ENCODE measurements at regions not wholly inside any gene's neighbourhood (a gene's known extent, or its start where the extent isn't known, plus 50 kb on each side); places are given as distances from the start of the nearest gene placed in this dataset.
"Not testable (repeated sequence)": the region's sequence is repeated elsewhere in the genome, so short reads cannot be mapped to it uniquely, and the experiment has no call there.

GRCh38 chr4:42313420-42313819 is 83.9 kb upstream of the SHISA3 start:
- H3K9me3 ChIP-seq (ENCODE audit: control insufficient read depth, low read length); H3K9ac ChIP-seq (ENCODE audit: low read length); DNase-seq (ENCODE audit: low read depth); H3K27me3 ChIP-seq (replicated peaks; ENCODE audit: control insufficient read depth, insufficient read depth, low read length); H3K36me3 ChIP-seq (ENCODE audit: control insufficient read depth, insufficient read depth, low read length, severe bottlenecking); H3K4me3 ChIP-seq (ENCODE audit: low read length); H3K4me1 ChIP-seq (ENCODE audit: control insufficient read depth, insufficient read depth, low read length): not testable (repeated sequence)

- Histone ChIP-seq H3K4me1 (ENCODE audit: control insufficient read depth, insufficient read depth, low read length) (no peaks in the 10 kb centered on the region), H3K36me3 (ENCODE audit: control insufficient read depth, insufficient read depth, low read length, severe bottlenecking) (no peaks in the 10 kb centered on the region), H3K4me3 (ENCODE audit: low read length) (no peak overlapping the region), H3K27me3 (replicated peaks; ENCODE audit: control insufficient read depth, insufficient read depth, low read length) (no peaks in the 10 kb centered on the region), H3K9me3 (ENCODE audit: control insufficient read depth, low read length) (no peaks in the 10 kb centered on the region), H3K9ac (ENCODE audit: low read length) (no peak overlapping the region)
- no peak for DNase-seq (ENCODE audit: low read depth)
These were observed 83.4 kb upstream of the SHISA3 start for GRCh38 chr4:42313872-42314271.

GRCh38 chr4:42315231-42315630 is 82.1 kb upstream of the SHISA3 start:
- H3K27me3 ChIP-seq (replicated peaks; ENCODE audit: control insufficient read depth, insufficient read depth, low read length): no peaks in the 10 kb centered on the region
- H3K4me1 ChIP-seq (ENCODE audit: control insufficient read depth, insufficient read depth, low read length): no peaks in the 10 kb centered on the region
- DNase-seq (ENCODE audit: low read depth): no peak
- H3K36me3 ChIP-seq (ENCODE audit: control insufficient read depth, insufficient read depth, low read length, severe bottlenecking): no peaks in the 10 kb centered on the region
- no peak overlapping the region for H3K4me3 ChIP-seq (ENCODE audit: low read length)
- no peak overlapping the region for H3K9ac ChIP-seq (ENCODE audit: low read length)
- H3K9me3 ChIP-seq (ENCODE audit: control insufficient read depth, low read length): peaks cover 2% of the 10 kb centered on the region

- no peaks in the 10 kb centered on the region for H3K27me3 ChIP-seq (replicated peaks; ENCODE audit: control insufficient read depth, insufficient read depth, low read length)
- H3K4me1 ChIP-seq (ENCODE audit: control insufficient read depth, insufficient read depth, low read length): no peaks in the 10 kb centered on the region
- H3K9me3 ChIP-seq (ENCODE audit: control insufficient read depth, low read length): peaks cover 3% of the 10 kb centered on the region
- H3K36me3 ChIP-seq (ENCODE audit: control insufficient read depth, insufficient read depth, low read length, severe bottlenecking): no peaks in the 10 kb centered on the region
- H3K4me3 ChIP-seq (ENCODE audit: low read length): no peak overlapping the region
- H3K9ac ChIP-seq (ENCODE audit: low read length): no peak overlapping the region
- DNase-seq (ENCODE audit: low read depth): no peak
These were observed 76.4 kb upstream of the SHISA3 start for GRCh38 chr4:42320822-42321388.

DNA sequence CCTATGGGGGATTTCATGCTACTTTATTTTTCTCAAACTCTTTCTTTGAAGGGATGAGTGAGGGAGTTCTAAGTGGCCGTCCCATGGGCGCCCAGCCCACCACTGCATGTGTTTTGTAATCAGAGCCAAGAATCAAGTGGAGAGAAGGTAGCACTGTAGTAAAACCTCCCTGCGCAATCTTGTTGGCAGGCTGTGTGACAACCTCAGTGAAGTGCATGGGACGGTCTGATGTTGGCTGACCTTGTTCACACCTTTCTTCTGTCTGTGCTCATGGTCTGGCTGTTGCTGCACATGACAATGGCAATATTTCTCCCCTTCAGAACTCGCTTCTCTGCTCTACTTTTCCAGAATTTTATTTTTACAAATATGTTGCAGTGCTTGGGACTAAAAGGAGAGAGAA is 71.2 kb upstream of the SHISA3 start:
- no peaks in the 10 kb centered on the region for H3K36me3 ChIP-seq (ENCODE audit: control insufficient read depth, insufficient read depth, low read length, severe bottlenecking)
- DNase-seq (ENCODE audit: low read depth): no peak

GRCh38 chr4:42326524-42326923 is 70.8 kb upstream of the SHISA3 start:
- Histone ChIP-seq H3K9me3 (ENCODE audit: control insufficient read depth, low read length) (no peaks in the 10 kb centered on the region), H3K4me3 (ENCODE audit: low read length) (no peak overlapping the region), H3K9ac (ENCODE audit: low read length) (no peak overlapping the region), H3K36me3 (ENCODE audit: control insufficient read depth, insufficient read depth, low read length, severe bottlenecking) (no peaks in the 10 kb centered on the region), H3K4me1 (ENCODE audit: control insufficient read depth, insufficient read depth, low read length) (no peaks in the 10 kb centered on the region), H3K27me3 (replicated peaks; ENCODE audit: control insufficient read depth, insufficient read depth, low read length) (no peaks in the 10 kb centered on the region)
- no peak for DNase-seq (ENCODE audit: low read depth)

More for the DNA sequence above, 71.2 kb upstream of the SHISA3 start:
- H3K9me3 ChIP-seq (ENCODE audit: control insufficient read depth, low read length): no peaks in the 10 kb centered on the region
- no peaks in the 10 kb centered on the region for H3K4me1 ChIP-seq (ENCODE audit: control insufficient read depth, insufficient read depth, low read length)
- H3K9ac ChIP-seq (ENCODE audit: low read length): no peak overlapping the region
- H3K4me3 ChIP-seq (ENCODE audit: low read length): no peak overlapping the region
- no peaks in the 10 kb centered on the region for H3K27me3 ChIP-seq (replicated peaks; ENCODE audit: control insufficient read depth, insufficient read depth, low read length)

DNA sequence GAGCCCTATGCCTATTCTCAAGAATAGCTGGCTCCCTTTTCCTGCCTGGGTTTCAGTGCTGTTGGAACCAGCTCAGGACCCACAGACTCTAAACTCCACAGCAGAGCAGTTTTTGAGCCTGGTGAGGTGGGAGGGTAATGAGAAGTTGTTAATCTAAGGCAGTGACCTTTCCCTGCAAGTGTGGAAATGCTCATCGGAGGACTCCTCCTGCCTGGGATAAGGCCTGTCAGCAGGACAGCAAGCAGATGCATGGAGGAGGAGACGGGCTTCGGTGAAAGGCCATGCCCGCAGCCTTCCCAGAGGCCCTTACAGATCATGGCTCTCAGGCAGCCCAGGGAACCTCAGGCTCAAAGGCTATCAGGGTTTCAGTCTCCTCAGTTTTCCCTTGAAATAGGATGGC is 70.0 kb upstream of the SHISA3 start:
- Histone ChIP-seq H3K9ac (ENCODE audit: low read length) (no peak overlapping the region), H3K4me1 (ENCODE audit: control insufficient read depth, insufficient read depth, low read length) (no peaks in the 10 kb centered on the region), H3K36me3 (ENCODE audit: control insufficient read depth, insufficient read depth, low read length, severe bottlenecking) (no peaks in the 10 kb centered on the region), H3K4me3 (ENCODE audit: low read length) (no peak overlapping the region), H3K27me3 (replicated peaks; ENCODE audit: control insufficient read depth, insufficient read depth, low read length) (no peaks in the 10 kb centered on the region), H3K9me3 (ENCODE audit: control insufficient read depth, low read length) (no peaks in the 10 kb centered on the region)
- no peak for DNase-seq (ENCODE audit: low read depth)

GRCh38 chr4:42328978-42329377 is 68.3 kb upstream of the SHISA3 start:
- Histone ChIP-seq H3K4me1 (ENCODE audit: control insufficient read depth, insufficient read depth, low read length) (no peaks in the 10 kb centered on the region), H3K4me3 (ENCODE audit: low read length) (no peak overlapping the region), H3K27me3 (replicated peaks; ENCODE audit: control insufficient read depth, insufficient read depth, low read length) (no peaks in the 10 kb centered on the region), H3K36me3 (ENCODE audit: control insufficient read depth, insufficient read depth, low read length, severe bottlenecking) (no peaks in the 10 kb centered on the region), H3K9me3 (ENCODE audit: control insufficient read depth, low read length) (no peaks in the 10 kb centered on the region), H3K9ac (ENCODE audit: low read length) (no peak overlapping the region)
- DNase-seq (ENCODE audit: low read depth): no peak

GRCh38 chr4:42329421-42329820 is 67.9 kb upstream of the SHISA3 start:
- H3K9ac ChIP-seq (ENCODE audit: low read length): no peak overlapping the region
- no peaks in the 10 kb centered on the region for H3K9me3 ChIP-seq (ENCODE audit: control insufficient read depth, low read length)
- H3K27me3 ChIP-seq (replicated peaks; ENCODE audit: control insufficient read depth, insufficient read depth, low read length): no peaks in the 10 kb centered on the region
- H3K4me3 ChIP-seq (ENCODE audit: low read length): no peak overlapping the region
- no peaks in the 10 kb centered on the region for H3K4me1 ChIP-seq (ENCODE audit: control insufficient read depth, insufficient read depth, low read length)
- no peak for DNase-seq (ENCODE audit: low read depth)
- no peaks in the 10 kb centered on the region for H3K36me3 ChIP-seq (ENCODE audit: control insufficient read depth, insufficient read depth, low read length, severe bottlenecking)

DNA sequence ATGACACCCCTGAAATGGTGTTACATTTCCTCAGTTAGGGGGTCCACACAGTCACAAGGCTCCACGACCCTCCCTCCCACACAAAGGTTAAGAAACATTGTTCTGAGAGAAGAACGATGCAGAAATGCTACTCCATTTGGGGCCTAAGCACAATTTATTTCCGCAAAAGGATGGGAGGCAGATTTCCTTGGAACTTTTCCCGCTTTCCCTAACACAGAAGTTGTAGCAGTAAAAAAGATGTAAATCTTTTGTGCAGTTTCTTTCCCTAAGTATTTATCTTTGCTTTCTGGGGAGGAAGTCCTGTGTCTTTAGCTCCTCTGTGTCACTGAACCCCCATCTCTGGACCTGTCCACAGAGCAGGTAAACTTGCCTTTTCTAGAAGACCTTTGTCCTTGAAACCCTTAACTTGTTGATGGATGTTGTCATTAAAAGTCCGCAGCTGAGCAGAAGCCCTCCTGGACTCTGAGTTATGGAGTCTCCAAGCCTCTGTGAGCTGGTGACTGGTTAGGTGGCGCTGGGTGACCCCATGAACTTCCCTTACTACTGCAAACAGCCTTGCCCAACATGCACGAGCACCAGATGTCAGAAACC is 67.2 kb upstream of the SHISA3 start:
- Histone ChIP-seq H3K27me3 (replicated peaks; ENCODE audit: control insufficient read depth, insufficient read depth, low read length) (no peaks in the 10 kb centered on the region), H3K36me3 (ENCODE audit: control insufficient read depth, insufficient read depth, low read length, severe bottlenecking) (no peaks in the 10 kb centered on the region), H3K4me3 (ENCODE audit: low read length) (no peak overlapping the region), H3K4me1 (ENCODE audit: control insufficient read depth, insufficient read depth, low read length) (no peaks in the 10 kb centered on the region), H3K9me3 (ENCODE audit: control insufficient read depth, low read length) (no peaks in the 10 kb centered on the region), H3K9ac (ENCODE audit: low read length) (no peak overlapping the region)
- no peak for DNase-seq (ENCODE audit: low read depth)

GRCh38 chr4:42331040-42331439 is 66.2 kb upstream of the SHISA3 start:
- H3K4me3 ChIP-seq (ENCODE audit: low read length): no peak overlapping the region
- no peaks in the 10 kb centered on the region for H3K9me3 ChIP-seq (ENCODE audit: control insufficient read depth, low read length)
- no peak for DNase-seq (ENCODE audit: low read depth)
- H3K27me3 ChIP-seq (replicated peaks; ENCODE audit: control insufficient read depth, insufficient read depth, low read length): no peaks in the 10 kb centered on the region
- no peaks in the 10 kb centered on the region for H3K4me1 ChIP-seq (ENCODE audit: control insufficient read depth, insufficient read depth, low read length)
- H3K36me3 ChIP-seq (ENCODE audit: control insufficient read depth, insufficient read depth, low read length, severe bottlenecking): no peaks in the 10 kb centered on the region
- no peak overlapping the region for H3K9ac ChIP-seq (ENCODE audit: low read length)

DNA sequence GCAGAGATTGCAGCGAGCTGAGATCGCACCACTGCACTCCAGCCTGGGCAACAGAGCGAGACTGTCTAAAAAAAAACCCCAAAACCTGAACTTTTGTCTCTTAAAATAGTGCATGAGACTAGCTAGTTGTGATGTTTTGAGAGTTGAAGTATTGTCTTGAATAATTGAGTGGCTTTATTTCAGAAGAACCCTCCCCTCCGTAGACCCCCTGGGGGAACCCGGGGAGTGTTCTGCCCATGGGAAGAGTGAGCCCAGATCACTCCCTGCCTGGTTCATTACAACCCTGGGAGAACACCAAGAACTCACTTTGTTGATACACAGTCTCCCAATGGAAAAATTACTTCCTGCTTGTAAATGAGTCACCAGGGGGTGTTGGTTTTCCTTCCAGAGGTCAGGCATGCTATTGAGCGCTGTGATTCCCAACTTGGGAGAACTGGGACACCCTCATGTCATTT is 65.3 kb upstream of the SHISA3 start:
- no peaks in the 10 kb centered on the region for H3K4me1 ChIP-seq (ENCODE audit: control insufficient read depth, insufficient read depth, low read length)
- no peaks in the 10 kb centered on the region for H3K9me3 ChIP-seq (ENCODE audit: control insufficient read depth, low read length)
- DNase-seq (ENCODE audit: low read depth): no peak
- no peak overlapping the region for H3K4me3 ChIP-seq (ENCODE audit: low read length)
- H3K27me3 ChIP-seq (replicated peaks; ENCODE audit: control insufficient read depth, insufficient read depth, low read length): no peaks in the 10 kb centered on the region
- H3K36me3 ChIP-seq (ENCODE audit: control insufficient read depth, insufficient read depth, low read length, severe bottlenecking): no peaks in the 10 kb centered on the region
- no peak overlapping the region for H3K9ac ChIP-seq (ENCODE audit: low read length)

Measured in adipocyte (in vitro differentiated cells).